Mesodermal cell (in vitro differentiated cells): ENCODE measurements at regions not wholly inside any gene's neighbourhood (a gene's known extent, or its start where the extent isn't known, plus 50 kb on each side); places are given as distances from the start of the nearest gene placed in this dataset.

ENCODE experiments used
- H3K27ac ChIP-seq: 2 replicates; pipeline ENCODE4 v1.7.0; 2013; ENCODE audit warnings: mild to moderate bottlenecking, low read depth, low read length, moderate library complexity; ENCODE audit not compliant: severe bottlenecking
- H3K36me3 ChIP-seq: 2 replicates; pipeline ENCODE4 v1.7.1; 2013; ENCODE audit warnings: mild to moderate bottlenecking, low read length, moderate library complexity; ENCODE audit not compliant: control insufficient read depth, insufficient read depth
- H3K4me1 ChIP-seq: one replicate; pipeline ENCODE4 v1.7.1; 2013; ENCODE audit warnings: mild to moderate bottlenecking, low read length; ENCODE audit not compliant: insufficient read depth, control insufficient read depth, poor library complexity, severe bottlenecking
- H3K4me3 ChIP-seq: 2 replicates; pipeline ENCODE4 v1.7.0; 2013; ENCODE audit warnings: low read length, control low read depth, mild to moderate bottlenecking; ENCODE audit not compliant: insufficient read depth, poor library complexity, severe bottlenecking; ENCODE audit errors: extremely low read depth
- H3K9me3 ChIP-seq: 2 replicates; pipeline ENCODE4 v1.7.1; 2013; ENCODE audit warnings: mild to moderate bottlenecking, low read length, moderate library complexity; ENCODE audit not compliant: control insufficient read depth
- WGBS, 2 experiments: methylation state at CpG; one replicate each; pipeline ENCODE4 v1.1.5; 2013; ENCODE audit warnings: missing lambda C conversion rate in 2 of 2; ENCODE audit not compliant: insufficient coverage in 2 of 2; 5-methylcytosine and 5-hydroxymethylcytosine counted together

- no peaks in the 10 kb centered on the region for H3K4me1 ChIP-seq
- no peak overlapping the region for H3K27ac ChIP-seq
- 95 to 100% methylated on average over 2 of the region's 4 CpGs for WGBS, 2 experiments
- no peak overlapping the region for H3K4me3 ChIP-seq
- H3K36me3 ChIP-seq, result no peaks in the 10 kb centered on the region
- H3K9me3 ChIP-seq, result no peaks in the 10 kb centered on the region
Observed at GRCh38 chr6:9890893-9891292, 524.0 kb downstream of the TFAP2A start.

- H3K9me3 ChIP-seq, result no peaks in the 10 kb centered on the region
- no peak overlapping the region for H3K4me3 ChIP-seq
- no peak overlapping the region for H3K27ac ChIP-seq
- no peaks in the 10 kb centered on the region for H3K36me3 ChIP-seq
- WGBS, 2 experiments, result no CpG with 5 or more reads among the region's 3 CpGs
- H3K4me1 ChIP-seq, result no peaks in the 10 kb centered on the region
Observed at GRCh38 chr6:9890469-9890868, 524.4 kb downstream of the TFAP2A start.

- no peaks in the 10 kb centered on the region for H3K4me1 ChIP-seq
- H3K27ac ChIP-seq, result no peak overlapping the region
- H3K4me3 ChIP-seq, result no peak overlapping the region
- H3K36me3 ChIP-seq, result no peaks in the 10 kb centered on the region
- peaks cover 10% of the 10 kb centered on the region for H3K9me3 ChIP-seq
- WGBS, 2 experiments, result no CpG with 5 or more reads among the region's 1 CpG
Observed at GRCh38 chr6:9878535-9878934, 536.3 kb downstream of the TFAP2A start.

DNA sequence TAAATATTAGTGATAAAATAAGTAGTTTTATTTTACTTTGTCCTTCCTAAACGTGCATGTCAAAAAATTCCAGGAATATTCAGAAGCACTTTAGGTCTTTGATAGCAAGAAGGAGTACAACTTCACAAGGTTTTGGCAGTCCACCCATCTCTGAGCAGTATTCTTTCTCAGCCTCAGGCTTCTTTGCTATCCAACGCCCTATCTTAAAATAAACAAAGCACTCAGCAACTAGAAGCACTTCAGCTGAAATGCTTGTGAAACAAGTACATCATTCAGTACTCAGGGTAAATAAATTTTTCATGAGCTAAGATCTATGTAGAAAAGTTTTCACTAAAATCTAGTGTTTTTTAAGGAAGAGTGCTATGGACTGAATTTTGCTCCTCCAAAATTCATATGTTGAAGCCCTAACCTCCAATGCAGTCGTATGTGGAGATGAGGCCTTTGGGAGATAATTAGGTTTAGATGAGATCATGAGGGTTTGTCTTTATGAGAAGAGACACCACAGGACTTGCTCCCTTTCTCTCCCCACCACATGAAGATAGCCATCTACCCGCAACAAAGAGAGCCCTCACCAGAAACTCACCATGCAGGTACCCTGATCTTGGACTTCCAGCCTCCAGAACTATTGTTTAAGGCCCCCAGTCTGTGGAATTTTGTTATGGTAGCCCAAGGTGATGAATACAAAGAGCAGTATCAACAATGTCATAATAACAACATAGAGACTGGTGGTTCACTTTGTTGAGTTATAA, 539.1 kb downstream of the TFAP2A start:
- H3K4me1 ChIP-seq, result no peaks in the 10 kb centered on the region
- no peak overlapping the region for H3K4me3 ChIP-seq
- H3K27ac ChIP-seq, result no peak overlapping the region
- H3K9me3 ChIP-seq, result no peaks in the 10 kb centered on the region
- no peaks in the 10 kb centered on the region for H3K36me3 ChIP-seq
- 71% methylated on average over 1 of the region's 4 CpGs; no CpG with 5 or more reads in 1 of the 2 experiments for WGBS, 2 experiments

DNA sequence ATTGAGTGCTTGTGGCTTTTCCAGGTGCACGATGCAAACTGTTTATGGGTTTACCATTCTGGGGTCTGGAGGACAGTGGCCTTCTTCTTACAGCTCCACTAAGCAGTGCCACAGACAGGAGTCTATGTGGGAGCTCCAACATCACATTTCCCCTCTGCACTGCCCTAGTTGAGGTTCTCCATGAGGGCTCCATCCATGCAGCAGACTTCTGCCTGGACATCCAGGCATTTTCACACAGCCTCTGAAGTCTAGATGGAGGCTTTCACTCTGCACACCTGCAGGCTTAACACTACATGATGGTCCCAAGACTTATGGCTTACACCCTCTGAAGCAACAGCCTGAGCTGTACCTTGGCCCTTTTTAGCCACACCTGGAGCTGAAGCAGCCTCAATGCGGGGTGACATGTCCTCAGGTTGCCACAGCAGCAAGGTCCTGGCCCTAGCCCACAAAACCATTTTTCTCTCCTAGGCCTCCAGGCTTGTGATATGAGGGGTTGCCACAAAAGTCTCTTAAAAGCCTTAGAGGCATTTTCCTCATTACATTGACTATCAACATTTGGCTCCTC, 552.2 kb downstream of the TFAP2A start:
- Histone ChIP-seq H3K36me3 (no peaks in the 10 kb centered on the region), H3K9me3 (peaks cover 26% of the 10 kb centered on the region), H3K4me3 (no peak overlapping the region), H3K4me1 (no peaks in the 10 kb centered on the region), H3K27ac (no peak overlapping the region)
- 64 to 93% methylated on average over 2 of the region's 2 CpGs for WGBS, 2 experiments

GRCh38 chr6:9851541-9852380, 563.1 kb downstream of the TFAP2A start:
- no peak overlapping the region for H3K4me3 ChIP-seq
- H3K9me3 ChIP-seq, result peaks cover 6% of the 10 kb centered on the region
- no peak overlapping the region for H3K27ac ChIP-seq
- WGBS, 2 experiments, result 68 to 75% methylated on average over 8 to 9 of the region's 9 CpGs
- H3K4me1 ChIP-seq, result no peaks in the 10 kb centered on the region
- H3K36me3 ChIP-seq, result no peaks in the 10 kb centered on the region

DNA sequence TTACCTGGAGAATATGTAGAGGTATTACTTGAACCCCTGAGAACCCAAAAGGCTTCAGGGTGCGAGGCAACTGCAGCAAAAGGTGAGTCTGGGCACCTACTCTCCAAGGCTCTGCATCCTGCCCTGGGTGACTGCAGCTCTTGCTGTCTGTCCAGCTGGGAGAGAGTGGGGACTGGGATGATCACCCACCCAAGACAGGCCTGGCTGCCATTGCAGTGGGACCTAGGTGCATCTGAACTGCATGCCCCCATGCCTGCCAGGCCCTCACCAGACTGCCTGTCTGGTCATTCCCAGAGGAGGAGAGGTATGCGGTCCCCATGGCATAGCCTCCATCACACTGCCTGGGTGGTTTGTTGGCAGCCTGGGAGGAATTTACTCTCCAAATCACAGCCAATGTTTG, 563.9 kb downstream of the TFAP2A start:
- no peak overlapping the region for H3K27ac ChIP-seq
- H3K4me1 ChIP-seq, result no peaks in the 10 kb centered on the region
- peaks cover 14% of the 10 kb centered on the region for H3K9me3 ChIP-seq
- no peak overlapping the region for H3K4me3 ChIP-seq
- H3K36me3 ChIP-seq, result no peaks in the 10 kb centered on the region
- WGBS, 2 experiments, result 43 to 75% methylated on average over 1 to 2 of the region's 2 CpGs

DNA sequence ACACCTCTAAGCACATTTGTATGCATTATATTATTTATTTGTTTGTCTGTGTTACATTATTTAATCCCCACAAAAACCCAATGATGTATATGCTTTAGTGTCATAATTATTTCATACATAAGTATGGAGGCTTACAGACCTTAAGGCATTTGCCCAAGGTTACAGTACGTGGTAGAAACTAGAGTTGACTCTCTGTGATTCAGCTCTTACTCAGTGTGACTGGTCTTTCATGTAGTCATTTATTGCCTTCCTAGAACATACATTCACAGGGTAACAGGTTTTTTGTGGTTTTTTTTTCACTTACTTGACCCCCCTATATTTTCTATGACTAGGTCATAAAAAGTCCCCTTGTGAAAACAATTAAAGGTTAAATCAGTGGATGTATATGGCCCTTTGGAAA, 566.8 kb downstream of the TFAP2A start:
- Histone ChIP-seq H3K4me1 (no peaks in the 10 kb centered on the region), H3K27ac (no peak overlapping the region), H3K36me3 (no peaks in the 10 kb centered on the region), H3K4me3 (no peak overlapping the region), H3K9me3 (peaks cover 12% of the 10 kb centered on the region)
- WGBS, 2 experiments, result no CpG with 5 or more reads among the region's 1 CpG

GRCh38 chr6:9841886-9842725, 572.8 kb downstream of the TFAP2A start:
- Histone ChIP-seq H3K4me1 (no peaks in the 10 kb centered on the region), H3K36me3 (no peaks in the 10 kb centered on the region), H3K9me3 (peaks cover 12% of the 10 kb centered on the region), H3K27ac (no peak overlapping the region), H3K4me3 (no peak overlapping the region)
- 16 to 35% methylated on average over 2 to 3 of the region's 9 CpGs for WGBS, 2 experiments

DNA sequence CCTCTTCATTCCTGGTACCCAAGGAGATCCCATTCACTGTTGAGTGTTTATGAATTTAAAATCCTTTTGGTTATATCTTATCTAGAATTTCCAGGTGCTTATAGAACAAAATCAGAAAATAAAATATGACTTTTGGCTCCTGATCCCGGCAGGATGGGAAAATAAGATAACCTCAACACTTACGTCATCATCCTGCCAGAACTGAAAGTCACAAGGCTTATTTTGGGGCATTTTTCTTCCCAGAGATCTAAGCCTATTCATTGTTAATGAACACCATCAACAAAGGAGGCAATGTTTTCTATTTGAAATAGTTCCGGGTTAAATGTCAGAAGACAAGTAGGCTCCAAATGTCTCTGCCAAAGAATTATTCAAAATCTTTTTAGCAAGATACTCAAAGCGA, 580.6 kb downstream of the TFAP2A start:
- Histone ChIP-seq H3K9me3 (no peaks in the 10 kb centered on the region), H3K36me3 (no peaks in the 10 kb centered on the region), H3K4me1 (no peaks in the 10 kb centered on the region), H3K4me3 (no peak overlapping the region), H3K27ac (no peak overlapping the region)
- no CpG with 5 or more reads among the region's 4 CpGs for WGBS, 2 experiments
